ENCODE measurements at regions not wholly inside any gene's neighbourhood (a gene's known extent, or its start where the extent isn't known, plus 50 kb on each side); places are given as distances from the start of the nearest gene placed in this dataset.

DNA sequence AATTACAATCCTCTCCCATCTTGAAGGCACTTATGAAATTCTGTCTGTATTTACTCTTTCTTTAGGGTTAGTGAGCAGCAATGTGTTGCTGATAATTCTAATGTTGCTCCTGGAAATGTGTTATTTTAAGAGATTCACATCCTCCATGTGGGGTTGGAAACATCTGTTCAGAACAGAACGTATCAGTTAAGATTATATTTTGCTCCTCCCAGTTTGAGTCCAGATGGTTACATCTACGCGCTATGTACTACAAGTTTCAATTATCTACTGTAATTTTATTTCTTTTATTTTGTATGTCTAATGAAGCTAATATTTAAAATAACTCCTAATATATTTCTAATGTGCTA is 250.6 kb upstream of the KLF6 start:
- DNase-seq, result no peak

DNA sequence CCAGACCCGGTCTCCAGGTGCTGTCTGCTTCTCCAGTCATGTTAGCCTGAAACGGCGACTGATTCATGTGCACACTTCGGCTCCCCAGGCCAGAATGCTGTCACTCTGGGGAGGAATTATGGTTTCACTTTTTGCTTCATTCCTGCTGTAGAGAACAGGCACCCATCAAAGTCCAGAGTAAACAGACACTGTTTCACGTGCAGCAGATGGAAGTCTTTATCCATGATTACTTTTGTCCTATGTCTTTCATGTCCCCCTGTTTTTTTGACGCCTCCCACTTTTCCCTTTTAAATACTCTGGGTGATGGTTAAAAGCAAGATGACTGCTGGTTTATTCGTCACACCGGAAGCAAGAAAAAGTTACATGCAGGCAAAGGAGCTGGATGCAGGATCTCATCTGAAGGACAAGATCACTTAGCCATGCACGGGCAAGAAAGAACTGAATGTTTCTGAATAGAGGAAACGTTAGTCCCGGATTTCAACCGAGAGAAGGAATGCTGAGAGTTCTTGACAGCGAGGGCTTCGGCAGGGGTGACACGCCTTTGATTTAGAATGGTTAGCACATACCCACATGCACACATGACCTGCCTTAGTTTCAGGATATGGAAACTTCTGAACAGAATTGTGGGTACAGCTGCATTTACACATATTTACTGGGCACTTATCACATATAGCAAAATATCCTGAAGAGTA is 250.0 kb upstream of the KLF6 start:
- DNase-seq, result peak; percentile 42

DNA sequence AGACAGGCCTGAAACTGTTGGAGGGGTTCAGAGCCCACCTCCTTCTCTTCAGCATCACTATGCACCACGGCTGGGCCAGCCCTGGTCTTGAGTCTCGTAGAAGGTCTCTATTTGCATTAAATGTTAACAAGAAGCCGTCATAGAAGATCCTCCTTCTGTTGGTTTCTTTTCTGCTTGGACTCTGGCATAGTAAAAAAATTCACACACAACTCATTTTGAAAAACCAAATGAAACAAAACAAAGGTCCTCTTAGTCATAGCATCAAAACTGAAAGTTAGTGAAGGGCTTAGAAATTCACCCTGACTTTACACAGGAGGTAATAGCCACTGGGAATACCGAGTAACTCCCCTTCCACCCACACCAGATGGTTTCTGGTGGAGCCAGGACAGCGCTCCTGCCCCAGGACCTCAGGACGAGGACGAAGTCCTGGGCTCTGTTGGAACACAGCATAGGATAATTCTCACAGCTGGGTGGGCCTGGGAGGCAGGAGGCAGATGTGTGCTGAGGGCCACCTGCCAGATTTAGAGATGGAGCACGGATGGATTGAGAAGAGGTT is 248.4 kb upstream of the KLF6 start:
- peak; percentile 80 for DNase-seq

DNA sequence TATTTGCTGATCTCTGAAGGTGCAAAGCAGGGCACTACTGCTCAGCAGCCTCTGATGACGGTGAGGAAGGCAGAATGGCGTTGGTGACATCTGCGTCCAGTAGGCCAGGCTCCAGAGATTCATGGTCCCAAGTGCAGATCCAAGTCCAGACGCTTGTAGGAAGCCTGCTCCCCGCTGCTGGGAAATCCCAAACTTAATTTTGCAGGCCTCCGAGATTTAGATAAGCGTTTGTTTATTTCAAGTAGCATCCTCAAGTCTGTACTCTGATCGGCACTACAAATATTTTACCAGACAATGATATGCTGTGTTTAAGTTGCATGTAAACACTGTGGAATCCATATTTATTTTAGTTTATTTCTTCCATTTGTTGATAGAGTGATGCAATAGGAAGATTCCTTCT is 244.9 kb upstream of the KLF6 start:
- DNase-seq, result no peak

DNA sequence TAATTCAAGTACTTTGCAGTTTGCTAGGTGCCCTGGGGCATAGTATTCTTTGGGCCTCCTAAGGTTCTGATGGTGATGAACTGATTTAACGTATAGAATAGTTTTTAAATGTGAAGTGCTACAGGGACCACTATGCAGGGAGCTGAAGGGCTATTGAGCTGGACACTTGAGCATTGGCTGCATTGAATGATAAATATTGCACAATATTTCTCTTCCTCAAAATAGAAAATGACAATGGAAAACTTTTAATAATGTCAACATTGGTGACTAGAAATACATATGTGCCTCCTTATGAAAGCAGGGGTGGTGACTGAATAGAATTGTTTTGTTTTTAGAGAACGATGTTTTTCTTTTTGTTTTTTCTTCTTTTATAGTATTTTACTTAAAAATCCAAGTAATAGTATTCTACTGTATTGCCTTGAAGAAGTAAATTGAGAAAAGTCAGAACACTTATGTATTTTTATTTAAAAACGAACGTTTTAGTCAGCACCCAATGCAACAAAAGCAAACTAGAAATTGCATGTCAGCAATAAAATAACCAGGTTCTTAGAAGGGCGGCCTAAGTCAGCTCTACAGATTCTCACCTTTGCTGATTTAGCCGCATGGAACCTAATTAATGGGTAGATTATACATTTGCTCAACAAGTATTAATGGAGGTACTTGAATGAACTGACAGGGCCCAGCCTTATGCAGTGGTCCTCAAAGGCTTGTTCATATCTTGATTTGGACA is 244.0 kb upstream of the KLF6 start:
- DNase-seq, result no peak

DNA sequence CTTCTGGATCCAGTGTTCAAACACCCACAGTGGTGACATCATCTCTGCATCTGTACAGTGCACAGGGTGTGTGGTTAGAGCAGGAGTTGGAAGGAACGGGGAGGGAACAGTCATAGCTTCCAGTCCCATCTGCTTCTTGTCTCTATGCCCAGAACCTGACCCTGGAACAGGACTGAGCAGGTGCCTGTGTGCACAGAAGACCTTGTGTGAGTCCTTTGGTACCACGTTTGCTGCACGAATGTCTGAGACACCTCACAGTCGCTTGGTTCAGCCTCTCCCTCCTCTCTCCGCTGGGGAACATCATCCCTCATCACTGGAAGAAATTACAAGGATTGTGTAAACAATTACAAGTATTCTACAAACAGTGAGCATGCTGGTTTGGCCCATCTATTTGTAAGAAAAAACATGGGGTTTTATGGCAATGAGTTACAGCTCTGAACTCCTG is 243.0 kb upstream of the KLF6 start:
- no peak for DNase-seq

DNA sequence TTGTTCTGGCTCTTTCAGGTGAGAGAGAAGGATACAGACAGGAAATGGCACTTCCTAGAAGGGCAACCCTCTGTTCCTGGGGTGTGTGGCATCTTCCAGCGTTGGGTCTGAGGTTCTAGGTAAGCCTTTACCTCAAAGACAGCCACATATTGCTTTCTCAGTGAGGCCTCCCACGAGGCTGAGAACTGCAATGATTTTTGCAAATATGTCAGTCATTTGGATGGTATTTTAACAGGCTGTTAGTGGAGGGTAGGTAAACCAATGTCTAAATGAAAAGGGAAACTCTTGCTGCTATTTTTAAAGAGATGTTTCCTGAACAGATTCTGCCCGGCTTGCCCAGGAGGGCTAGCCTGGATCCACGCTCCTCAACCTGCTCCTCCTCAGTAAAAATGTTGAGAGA is 240.3 kb upstream of the KLF6 start:
- no peak for DNase-seq

DNA sequence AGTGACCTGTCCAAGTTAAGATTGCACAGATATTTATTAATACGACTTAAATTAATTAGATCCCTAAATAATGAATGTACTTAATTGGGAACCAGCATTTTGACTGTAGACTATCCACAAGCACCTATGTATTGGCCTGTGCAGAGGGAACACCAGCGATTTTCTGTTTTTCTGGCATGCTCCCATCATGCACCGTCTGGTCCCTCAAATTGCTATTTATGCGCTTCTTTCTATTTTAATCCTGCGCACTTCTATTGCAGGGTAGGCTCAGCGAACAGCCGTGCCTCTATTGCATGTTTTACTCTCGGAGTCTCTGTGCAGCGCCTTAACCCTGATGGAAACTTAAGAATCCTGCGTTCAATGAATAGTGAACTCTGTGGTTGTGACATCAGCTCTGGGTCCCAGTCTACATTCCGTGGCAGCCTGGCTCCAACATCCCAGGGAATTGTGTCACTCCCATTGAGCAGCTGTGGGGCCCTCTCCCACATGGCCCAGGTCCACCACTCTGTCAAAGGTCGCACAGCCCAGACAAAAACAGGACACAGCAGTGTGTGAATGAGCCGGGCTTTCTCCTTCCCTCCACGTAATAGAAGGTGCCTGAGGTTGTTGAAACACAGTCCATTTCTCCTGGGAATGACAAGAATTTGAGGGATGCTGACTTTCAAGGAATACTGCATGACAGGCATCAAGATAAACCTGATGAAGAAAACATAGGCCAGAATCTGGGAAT is 239.7 kb upstream of the KLF6 start:
- DNase-seq, result no peak

DNA sequence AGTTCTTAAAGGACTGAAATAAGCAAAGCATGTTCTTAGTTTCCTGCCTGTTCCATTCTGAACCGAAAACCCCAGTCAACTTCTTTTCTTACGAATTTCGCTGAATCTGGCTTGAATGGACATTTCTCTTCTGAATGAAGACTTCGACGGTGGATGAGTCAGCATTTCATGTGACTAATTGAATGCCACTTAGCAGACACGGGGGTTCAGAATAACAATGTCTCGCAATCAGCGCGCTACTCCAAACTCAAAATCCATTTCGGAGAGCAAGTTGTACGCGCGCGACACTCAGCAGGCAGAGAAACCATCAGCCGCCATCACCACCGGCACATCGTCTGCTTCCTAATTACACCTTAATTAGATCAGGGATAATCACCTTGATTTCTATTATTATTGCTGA is 239.0 kb upstream of the KLF6 start:
- no peak for DNase-seq

DNA sequence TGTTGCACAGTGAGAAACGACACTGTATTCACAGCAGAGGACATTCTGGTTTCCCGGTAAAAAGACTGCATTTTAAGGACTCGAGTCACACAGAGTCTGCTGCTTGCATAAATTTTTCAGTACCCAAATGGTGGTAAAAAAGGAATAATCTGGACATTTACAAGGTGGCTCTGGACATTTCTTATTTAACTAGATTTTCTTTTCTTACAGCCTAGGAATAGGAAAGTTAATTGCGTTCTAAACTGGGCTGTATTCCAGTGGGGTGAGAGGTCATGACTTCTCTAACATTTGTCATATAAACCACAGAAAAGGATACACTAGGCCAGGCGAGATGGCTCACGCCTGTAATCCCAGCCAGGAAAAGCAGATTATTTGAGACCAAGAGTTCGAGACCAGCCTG is 237.5 kb upstream of the KLF6 start:
- DNase-seq, result no peak

DNA sequence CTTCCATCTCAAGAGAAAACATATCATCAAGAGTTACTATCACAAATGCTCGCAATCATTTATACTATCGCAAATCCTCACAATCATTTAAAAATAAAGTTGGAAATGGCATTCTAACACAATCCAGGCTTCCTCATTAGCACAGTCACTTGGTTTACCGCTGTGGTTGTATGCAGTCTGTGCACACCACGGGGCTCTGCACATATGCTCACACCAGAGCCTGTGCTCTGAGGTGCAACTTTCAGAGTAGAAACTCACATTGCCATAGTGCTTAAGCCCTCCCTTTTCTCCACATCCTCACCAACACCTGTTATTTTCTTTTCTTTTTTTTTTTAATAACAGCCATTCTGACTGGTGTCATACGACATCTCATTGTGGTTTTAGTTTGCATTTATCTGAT is 235.6 kb upstream of the KLF6 start:
- DNase-seq, result no peak

DNA sequence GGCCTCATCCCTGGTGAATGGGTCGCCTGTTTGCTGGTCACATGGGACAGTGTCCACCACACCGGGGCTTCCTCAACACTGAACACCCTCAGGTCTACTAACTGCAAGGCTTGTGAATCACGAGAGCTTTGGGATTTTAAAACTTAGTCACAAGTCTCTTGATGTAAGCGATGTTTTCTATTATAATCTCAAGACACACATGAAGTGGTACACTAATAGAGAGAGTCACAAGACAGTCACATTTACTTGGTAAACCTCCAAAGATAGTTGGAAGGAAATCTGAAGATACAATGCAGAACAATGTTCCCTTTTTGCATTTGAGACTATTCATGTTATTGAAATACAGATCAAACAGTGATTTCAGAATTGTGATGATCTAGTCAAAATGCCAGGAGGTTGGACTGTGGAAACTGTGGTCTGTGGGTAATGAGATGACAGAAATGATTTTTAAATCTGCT is 233.1 kb upstream of the KLF6 start:
- peak; percentile 44 for DNase-seq

DNA sequence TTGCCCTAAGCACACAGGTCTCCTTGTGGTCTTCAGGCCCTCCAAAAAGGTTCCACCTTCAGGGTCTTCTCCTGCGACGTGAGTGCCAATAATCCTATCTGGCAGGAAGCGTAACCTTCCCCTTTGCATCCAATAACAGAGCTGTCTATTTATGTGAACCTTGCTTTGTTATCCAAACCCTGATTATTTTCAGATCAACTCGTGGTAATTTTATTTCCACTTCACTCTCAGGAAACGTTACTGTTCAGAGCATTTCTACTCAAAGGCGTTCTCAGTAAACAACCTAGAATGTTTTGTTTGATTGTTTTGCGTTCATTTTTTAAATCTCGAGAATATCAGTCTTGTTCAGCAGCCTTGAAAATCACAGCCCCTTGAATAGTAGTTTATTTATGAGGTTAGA is 232.3 kb upstream of the KLF6 start:
- DNase-seq, result no peak

DNA sequence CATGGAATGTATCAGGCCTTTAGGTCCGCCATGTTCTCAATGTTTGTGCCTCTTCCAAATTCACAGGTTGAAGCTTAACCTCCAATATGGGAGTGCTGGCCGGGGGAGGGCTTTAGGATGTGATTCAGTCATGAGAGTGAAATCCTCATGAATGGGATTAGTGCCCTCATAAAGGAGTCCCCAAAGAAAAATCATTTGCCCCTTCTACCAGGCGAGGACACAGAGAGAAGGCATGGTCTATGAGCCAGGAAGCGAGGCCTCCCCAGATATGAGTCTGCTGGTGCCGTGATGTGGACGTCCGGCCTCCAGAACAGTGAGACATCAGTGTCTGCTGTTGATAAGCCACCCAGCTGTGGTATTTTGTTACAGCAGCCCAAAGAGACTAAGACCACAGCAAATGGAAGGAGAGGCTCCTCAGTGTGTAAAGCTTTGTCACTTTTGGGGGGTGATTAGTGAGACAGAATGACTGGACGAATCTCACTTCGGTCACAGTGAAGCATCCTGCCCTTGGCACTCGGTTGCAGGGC is 231.3 kb upstream of the KLF6 start:
- no peak for DNase-seq

DNA sequence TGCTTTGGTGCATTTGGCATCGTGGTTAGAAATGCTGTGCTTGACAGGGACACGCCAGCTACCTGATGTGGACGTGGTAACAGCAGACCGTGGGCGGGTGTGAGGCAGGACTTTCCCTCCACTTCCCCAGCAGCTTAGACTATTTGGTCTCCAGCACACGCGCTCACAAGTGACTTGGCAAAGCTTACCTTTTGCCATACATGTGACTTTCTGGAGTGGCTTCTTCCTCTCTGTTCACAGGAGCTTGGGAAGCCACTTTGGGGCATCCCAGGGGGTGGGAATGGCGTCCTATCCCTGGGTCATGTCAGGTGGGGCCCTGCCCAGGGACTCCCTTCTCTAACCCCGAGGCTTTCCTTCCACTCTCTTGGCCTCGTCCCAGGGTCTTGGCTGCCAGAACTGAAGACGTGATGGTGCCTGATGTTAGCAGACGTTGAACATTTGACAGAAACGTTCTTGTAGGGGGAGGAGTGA is 228.7 kb upstream of the KLF6 start:
- DNase-seq, result peak; percentile 63

DNA sequence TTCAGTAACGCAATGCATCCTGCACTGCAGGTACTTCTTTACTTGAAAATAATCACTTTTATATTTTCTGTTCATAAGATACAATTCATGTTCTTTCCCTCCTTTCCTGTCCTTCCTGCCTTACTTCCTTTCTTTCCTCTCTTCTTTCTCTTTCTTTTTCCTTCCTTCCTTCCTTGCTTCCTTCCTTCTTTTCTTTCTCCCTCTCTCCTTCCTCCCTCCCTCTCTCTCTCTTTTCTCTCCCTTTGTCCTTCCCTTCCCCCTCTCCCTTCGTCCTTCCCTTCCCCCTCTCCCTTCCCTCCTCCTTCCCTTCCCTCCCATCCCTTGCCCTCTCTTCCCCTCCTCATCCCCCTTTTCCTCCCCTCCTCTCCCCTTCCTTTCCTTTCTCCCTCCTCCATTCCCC is 227.8 kb upstream of the KLF6 start:
- no peak for DNase-seq

DNA sequence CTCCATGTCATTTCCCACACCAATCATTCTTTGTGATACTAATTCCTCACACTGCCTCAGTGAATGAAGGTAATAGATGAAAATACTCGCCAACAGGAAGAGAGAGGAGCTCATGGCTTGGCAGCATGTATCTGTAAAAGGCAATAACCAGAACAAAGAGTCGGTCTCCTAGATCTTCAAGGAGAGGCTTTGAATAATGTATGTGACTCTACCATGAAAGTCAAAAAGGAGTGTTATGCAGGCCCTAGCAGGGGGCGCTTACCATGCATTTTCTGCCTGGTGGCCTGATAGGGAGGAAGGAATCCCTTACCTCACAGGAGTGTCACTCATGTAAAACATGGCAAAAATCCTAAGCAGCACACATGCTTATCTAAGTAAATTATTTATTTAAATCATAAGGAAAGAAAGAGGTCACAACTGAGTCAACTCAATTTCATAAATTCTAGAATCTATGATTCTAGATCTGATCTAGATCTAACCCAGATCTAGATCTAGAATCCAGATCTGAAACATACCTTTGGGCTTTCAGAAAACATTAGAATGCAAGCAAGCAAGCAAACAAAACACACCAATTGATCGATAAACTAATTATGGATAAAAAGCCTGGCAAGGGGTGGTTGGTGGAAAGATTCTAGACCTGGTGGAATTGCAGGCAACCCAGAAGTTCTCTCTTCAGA is 226.3 kb upstream of the KLF6 start:
- no peak for DNase-seq

DNA sequence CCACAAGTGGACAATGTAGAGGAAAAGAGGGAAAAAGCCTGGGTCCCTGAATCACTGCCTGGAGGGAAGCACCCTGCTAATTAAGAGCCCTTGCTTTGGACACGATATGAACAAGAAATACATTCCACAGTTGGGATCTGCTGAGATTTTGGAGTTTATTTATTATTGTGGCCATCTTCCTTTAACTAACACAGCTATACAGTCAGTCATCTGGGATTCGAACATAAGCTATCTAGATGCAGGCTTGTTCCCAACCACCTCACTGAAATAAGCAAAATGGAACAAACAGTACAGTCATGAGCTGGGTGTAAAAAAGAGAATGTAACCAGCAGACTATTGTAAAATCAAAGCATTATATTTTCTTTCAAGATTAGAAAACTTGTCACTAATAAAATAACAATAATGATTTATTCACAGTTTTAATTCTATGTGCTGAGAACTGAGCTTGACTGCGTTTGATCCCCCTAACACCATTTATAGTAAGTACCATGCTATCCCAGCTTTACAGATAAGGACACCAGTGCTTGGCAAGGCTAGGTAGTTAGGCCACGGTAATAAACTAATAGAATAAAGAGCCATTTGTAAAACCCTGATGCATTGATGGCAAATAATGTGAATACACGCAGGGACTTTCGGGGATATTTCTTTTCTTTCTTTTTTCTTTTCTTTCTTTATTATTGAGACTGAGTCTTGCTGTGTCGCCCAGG is 223.8 kb upstream of the KLF6 start:
- DNase-seq, result no peak

DNA sequence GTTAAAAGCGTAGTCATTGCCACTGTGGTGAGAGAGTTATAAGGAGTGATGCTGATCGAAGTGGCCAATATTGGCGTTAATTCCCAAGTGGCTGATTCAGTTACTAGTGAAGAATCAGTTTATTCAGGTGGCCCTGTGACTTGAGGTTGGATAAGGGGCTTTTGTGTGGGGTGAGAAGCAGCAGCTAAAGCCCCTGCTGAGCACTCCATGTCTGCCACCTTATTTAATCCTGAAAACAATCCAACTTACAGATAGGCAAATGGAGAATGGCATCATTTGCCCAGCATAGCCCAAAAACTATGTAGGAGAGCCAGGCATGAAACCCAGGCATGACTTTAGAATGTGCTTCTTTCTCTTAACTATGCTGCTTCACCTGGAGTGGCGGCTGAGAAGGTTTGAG is 222.8 kb upstream of the KLF6 start:
- DNase-seq, result no peak

DNA sequence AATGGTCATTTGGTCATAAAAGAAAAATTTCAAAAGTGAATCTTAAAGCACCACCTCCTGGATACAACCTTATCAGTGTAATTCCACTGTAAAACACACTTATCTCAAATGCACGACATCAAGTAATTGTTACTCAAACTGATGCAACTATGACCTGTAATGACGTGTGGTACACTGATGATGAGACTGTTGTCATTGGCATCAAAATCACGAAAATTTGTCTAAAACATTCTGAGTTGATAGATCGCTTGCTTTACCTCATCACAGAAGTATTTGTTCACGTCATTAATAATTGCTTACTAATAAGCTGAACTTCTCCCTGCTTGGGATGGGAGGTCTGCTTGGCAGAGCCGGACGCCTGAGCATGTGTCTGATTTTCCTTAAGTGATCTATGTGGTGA is 221.8 kb upstream of the KLF6 start:
- DNase-seq, result no peak

DNA sequence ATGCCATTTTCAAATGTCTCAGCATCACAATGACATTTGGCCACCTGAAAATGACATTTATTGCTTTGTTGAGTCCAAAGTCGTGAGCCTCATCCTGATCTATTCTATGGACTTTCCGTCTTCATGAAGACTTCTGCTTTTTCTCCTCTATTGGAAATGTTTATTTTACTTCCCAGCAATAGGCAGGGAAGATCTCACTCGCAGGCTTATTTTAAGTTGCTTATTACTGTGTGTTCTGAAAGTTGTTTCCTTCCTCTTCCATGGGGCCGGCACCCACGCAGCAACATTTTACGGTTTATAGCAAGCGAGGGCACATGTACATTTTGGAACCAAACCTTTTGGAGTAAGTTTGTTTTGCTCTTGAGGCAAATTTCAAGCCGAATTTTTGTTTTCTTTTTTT is 221.0 kb upstream of the KLF6 start:
- no peak for DNase-seq

DNA sequence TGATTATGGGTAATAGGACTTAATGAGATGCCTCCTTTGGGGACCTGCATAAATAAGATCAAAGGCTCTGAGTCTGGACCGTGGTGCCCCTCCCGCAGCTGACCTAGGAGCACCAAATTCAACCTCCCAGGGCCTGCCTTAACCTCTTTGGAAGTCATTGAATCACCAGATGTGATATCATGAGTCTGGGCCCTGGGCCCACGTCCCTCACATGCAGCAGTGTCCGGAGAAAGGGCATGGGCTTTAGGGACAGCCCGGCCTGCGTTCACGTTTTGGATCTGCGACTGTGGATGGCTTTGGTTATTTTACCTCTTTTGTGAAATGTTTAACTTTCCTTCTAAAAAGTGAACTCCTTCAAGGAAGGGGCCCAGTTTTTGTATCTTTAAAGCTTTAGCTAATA is 220.0 kb upstream of the KLF6 start:
- no peak for DNase-seq
